Liver (tissue), 8 donors: ENCODE measurements at regions not wholly inside any gene's neighbourhood (a gene's known extent, or its start where the extent isn't known, plus 50 kb on each side); places are given as distances from the start of the nearest gene placed in this dataset.

Source experiments
- DNase-seq: peaks from one replicate; pipeline ENCODE4 v3.0.0-alpha.2; 2017; ENCODE audit warnings: low spot score
- H3K27ac ChIP-seq, 2 donors: one replicate each; pipeline ENCODE4 v1.7.0; 2013; ENCODE audit warnings: inconsistent platforms in 2 of 2, low read length in 2 of 2, control low read depth in 1 of 2, low read depth in 1 of 2, mild to moderate bottlenecking in 1 of 2
- H3K27me3 ChIP-seq, 4 donors: one replicate each; pipeline versions ENCODE4 v1.6.1 to v1.7.0; 2013; ENCODE audit warnings: low read length in 3 of 4, inconsistent platforms in 1 of 4, mild to moderate bottlenecking in 1 of 4, moderate library complexity in 1 of 4; ENCODE audit not compliant: control insufficient read depth in 4 of 4, insufficient read depth in 4 of 4
- H3K36me3 ChIP-seq, 4 donors: one replicate each; pipeline versions ENCODE4 v1.6.1 to v1.7.0; 2013; ENCODE audit warnings: low read length in 3 of 4, mild to moderate bottlenecking in 3 of 4, low read depth in 1 of 4, moderate library complexity in 1 of 4; ENCODE audit not compliant: control insufficient read depth in 4 of 4, insufficient read depth in 3 of 4
- H3K4me1 ChIP-seq, 4 donors: one replicate each; pipeline versions ENCODE4 v1.6.1 to v1.7.0; 2013; ENCODE audit warnings: low read length in 3 of 4, mild to moderate bottlenecking in 3 of 4, moderate library complexity in 1 of 4; ENCODE audit not compliant: control insufficient read depth in 4 of 4, insufficient read depth in 4 of 4
- H3K4me3 ChIP-seq, 3 donors: one replicate each; pipeline versions ENCODE4 v1.6.1 to v1.7.0; 2013; ENCODE audit warnings: low read length in 3 of 3, control low read depth in 1 of 3, low read depth in 1 of 3, mild to moderate bottlenecking in 1 of 3
- H3K9ac ChIP-seq, 2 donors: one replicate each; pipeline ENCODE4 v1.7.0; 2013; ENCODE audit warnings: low read length in 2 of 2, mild to moderate bottlenecking in 2 of 2, moderate library complexity in 2 of 2, control low read depth in 1 of 2, low read depth in 1 of 2
- H3K9me3 ChIP-seq, 4 donors: one replicate each; pipeline versions ENCODE4 v1.6.1 to v1.7.0; 2013; ENCODE audit warnings: low read length in 3 of 4; ENCODE audit not compliant: control insufficient read depth in 4 of 4
- EGR1 ChIP-seq, 2 donors: IDR thresholded peaks; 2 replicates each; pipeline ENCODE4 v1.6.1; 2016 to 2018; ENCODE audit warnings: antibody characterized with exemption in 2 of 2, low read depth in 2 of 2
- FOXA1 ChIP-seq: IDR thresholded peaks from 2 replicates; pipeline ENCODE4 v1.6.1; 2016; ENCODE audit warnings: antibody characterized with exemption
- FOXA2 ChIP-seq: IDR thresholded peaks from 2 replicates; pipeline ENCODE4 v1.6.1; 2016; ENCODE audit warnings: antibody characterized with exemption
- GABPA ChIP-seq, 2 donors: IDR thresholded peaks in 1 of 2; conservative IDR thresholded peaks in 1 of 2; 2 replicates each; pipeline ENCODE4 v1.6.1; 2016; ENCODE audit warnings: antibody characterized with exemption in 2 of 2, mild to moderate bottlenecking in 1 of 2, moderate library complexity in 1 of 2
- HNF4A ChIP-seq, 2 donors: conservative IDR thresholded peaks; 2 replicates each; pipeline ENCODE4 v1.6.1; 2016; ENCODE audit warnings: antibody characterized with exemption in 2 of 2, mild to moderate bottlenecking in 2 of 2
- HNF4G ChIP-seq: IDR thresholded peaks from 2 replicates; pipeline ENCODE4 v1.6.1; 2016; ENCODE audit warnings: antibody characterized with exemption
- JUND ChIP-seq, 2 donors: IDR thresholded peaks; 2 replicates each; pipeline ENCODE4 v1.6.1; 2016; ENCODE audit warnings: antibody characterized with exemption in 2 of 2
- NR2F2 ChIP-seq: IDR thresholded peaks from 2 replicates; pipeline ENCODE4 v1.6.1; 2016; ENCODE audit warnings: antibody characterized with exemption
- RAD21 ChIP-seq, 2 donors: IDR thresholded peaks; 2 replicates each; pipeline ENCODE4 v1.6.1; 2016; ENCODE audit warnings: antibody characterized with exemption in 2 of 2, mild to moderate bottlenecking in 2 of 2
- REST ChIP-seq: IDR thresholded peaks from 2 replicates; pipeline ENCODE4 v1.6.1; 2016; ENCODE audit warnings: antibody characterized with exemption, mild to moderate bottlenecking
- RXRA ChIP-seq, 2 donors: IDR thresholded peaks; 2 replicates each; pipeline ENCODE4 v1.6.1; 2017 to 2018; ENCODE audit warnings: antibody characterized with exemption in 2 of 2, mild to moderate bottlenecking in 1 of 2
- SP1 ChIP-seq: IDR thresholded peaks from 2 replicates; pipeline ENCODE4 v1.6.1; 2018; ENCODE audit warnings: antibody characterized with exemption, mild to moderate bottlenecking
- TAF1 ChIP-seq: conservative IDR thresholded peaks from 2 replicates; pipeline ENCODE4 v1.6.1; 2016; ENCODE audit warnings: antibody characterized with exemption, mild to moderate bottlenecking
- YY1 ChIP-seq: IDR thresholded peaks from 2 replicates; pipeline ENCODE4 v1.6.1; 2016; ENCODE audit warnings: antibody characterized with exemption, mild to moderate bottlenecking
- WGBS: extraction: QIAGEN DNeasy Blood & Tissue Kit; methylation state at CpG from one replicate; pipeline ENCODE4 v1.1.7; 2013; 5-methylcytosine and 5-hydroxymethylcytosine counted together
- TF ChIP-seq, protein P1 (sequence below): fragments of 150-350 bp; IDR thresholded peaks from 2 replicates; pipeline ENCODE4 v1.5.1; 2017; ENCODE audit warnings: improper control_type of control experiment, low read depth, low read length; ENCODE audit not compliant: missing input control
- TF ChIP-seq, protein P2 (sequence below): IDR thresholded peaks from 2 replicates; pipeline ENCODE4 v1.6.1; 2016; ENCODE audit warnings: antibody characterized with exemption
- TF ChIP-seq, protein P3 (sequence below): IDR thresholded peaks from 2 replicates; pipeline ENCODE4 v1.6.1; 2016; ENCODE audit warnings: antibody characterized with exemption
- TF ChIP-seq, protein P4 (sequence below): IDR thresholded peaks from 2 replicates; pipeline ENCODE4 v1.6.1; 2016; ENCODE audit warnings: antibody characterized with exemption
- donor health status: healthy.
- donor health status: healthy.
- donor health status: healthy.
- donor health status: healthy.
- donor health status: healthy.

GRCh38 chr12:59115526-59115925 lies 195.2 kb upstream of the LRIG3 start:
- Histone ChIP-seq H3K36me3 (no peaks in the 10 kb centered on the region), H3K27me3 (no peaks in the 10 kb centered on the region), H3K4me1 (no peaks in the 10 kb centered on the region), H3K27ac (no peak overlapping the region), H3K4me3 (no peak overlapping the region), H3K9ac (no peak overlapping the region), H3K9me3 (no peaks in the 10 kb centered on the region)
- TF ChIP-seq EGR1 (IDR thresholded peaks at IDR 0.05; ENCODE audit: low read depth in 2 of 2) (no peak), NR2F2 (no peak), TAF1 (no peak), SP1 (no peak), YY1 (no peak), RXRA (IDR thresholded peaks at IDR 0.05) (no peak), GABPA (IDR thresholded peaks at IDR 0.05 in 1 of 2, conservative IDR thresholded peaks at IDR 0.05 in 1 of 2) (no peak), FOXA2 (no peak), HNF4G (no peak), RAD21 (IDR thresholded peaks at IDR 0.05) (no peak), REST (no peak), HNF4A (conservative IDR thresholded peaks at IDR 0.05) (no peak), FOXA1 (no peak), JUND (IDR thresholded peaks at IDR 0.05) (no peak)
- TF ChIP-seq, protein P1, sequence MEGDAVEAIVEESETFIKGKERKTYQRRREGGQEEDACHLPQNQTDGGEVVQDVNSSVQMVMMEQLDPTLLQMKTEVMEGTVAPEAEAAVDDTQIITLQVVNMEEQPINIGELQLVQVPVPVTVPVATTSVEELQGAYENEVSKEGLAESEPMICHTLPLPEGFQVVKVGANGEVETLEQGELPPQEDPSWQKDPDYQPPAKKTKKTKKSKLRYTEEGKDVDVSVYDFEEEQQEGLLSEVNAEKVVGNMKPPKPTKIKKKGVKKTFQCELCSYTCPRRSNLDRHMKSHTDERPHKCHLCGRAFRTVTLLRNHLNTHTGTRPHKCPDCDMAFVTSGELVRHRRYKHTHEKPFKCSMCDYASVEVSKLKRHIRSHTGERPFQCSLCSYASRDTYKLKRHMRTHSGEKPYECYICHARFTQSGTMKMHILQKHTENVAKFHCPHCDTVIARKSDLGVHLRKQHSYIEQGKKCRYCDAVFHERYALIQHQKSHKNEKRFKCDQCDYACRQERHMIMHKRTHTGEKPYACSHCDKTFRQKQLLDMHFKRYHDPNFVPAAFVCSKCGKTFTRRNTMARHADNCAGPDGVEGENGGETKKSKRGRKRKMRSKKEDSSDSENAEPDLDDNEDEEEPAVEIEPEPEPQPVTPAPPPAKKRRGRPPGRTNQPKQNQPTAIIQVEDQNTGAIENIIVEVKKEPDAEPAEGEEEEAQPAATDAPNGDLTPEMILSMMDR: no peak
- TF ChIP-seq, protein P2, sequence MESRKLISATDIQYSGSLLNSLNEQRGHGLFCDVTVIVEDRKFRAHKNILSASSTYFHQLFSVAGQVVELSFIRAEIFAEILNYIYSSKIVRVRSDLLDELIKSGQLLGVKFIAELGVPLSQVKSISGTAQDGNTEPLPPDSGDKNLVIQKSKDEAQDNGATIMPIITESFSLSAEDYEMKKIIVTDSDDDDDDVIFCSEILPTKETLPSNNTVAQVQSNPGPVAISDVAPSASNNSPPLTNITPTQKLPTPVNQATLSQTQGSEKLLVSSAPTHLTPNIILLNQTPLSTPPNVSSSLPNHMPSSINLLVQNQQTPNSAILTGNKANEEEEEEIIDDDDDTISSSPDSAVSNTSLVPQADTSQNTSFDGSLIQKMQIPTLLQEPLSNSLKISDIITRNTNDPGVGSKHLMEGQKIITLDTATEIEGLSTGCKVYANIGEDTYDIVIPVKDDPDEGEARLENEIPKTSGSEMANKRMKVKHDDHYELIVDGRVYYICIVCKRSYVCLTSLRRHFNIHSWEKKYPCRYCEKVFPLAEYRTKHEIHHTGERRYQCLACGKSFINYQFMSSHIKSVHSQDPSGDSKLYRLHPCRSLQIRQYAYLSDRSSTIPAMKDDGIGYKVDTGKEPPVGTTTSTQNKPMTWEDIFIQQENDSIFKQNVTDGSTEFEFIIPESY: no peak
- TF ChIP-seq, protein P3, sequence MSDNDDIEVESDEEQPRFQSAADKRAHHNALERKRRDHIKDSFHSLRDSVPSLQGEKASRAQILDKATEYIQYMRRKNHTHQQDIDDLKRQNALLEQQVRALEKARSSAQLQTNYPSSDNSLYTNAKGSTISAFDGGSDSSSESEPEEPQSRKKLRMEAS: no peak
- TF ChIP-seq, protein P4, sequence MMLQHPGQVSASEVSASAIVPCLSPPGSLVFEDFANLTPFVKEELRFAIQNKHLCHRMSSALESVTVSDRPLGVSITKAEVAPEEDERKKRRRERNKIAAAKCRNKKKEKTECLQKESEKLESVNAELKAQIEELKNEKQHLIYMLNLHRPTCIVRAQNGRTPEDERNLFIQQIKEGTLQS: no peak
- 92% methylated on average over 4 of the region's 4 CpGs for WGBS
- no peak for DNase-seq
